ENCODE measurements at regions not wholly inside any gene's neighbourhood (a gene's known extent, or its start where the extent isn't known, plus 50 kb on each side); places are given as distances from the start of the nearest gene placed in this dataset.
"Not testable (repeated sequence)": the region's sequence is repeated elsewhere in the genome, so short reads cannot be mapped to it uniquely, and the experiment has no call there.

- DNase-seq: no peak
These were observed 1107.1 kb upstream of the EPHA6 start for GRCh38 chr3:95707268-95707667.

- no peak for DNase-seq
These were observed 1103.7 kb upstream of the EPHA6 start for GRCh38 chr3:95710684-95711083.

GRCh38 chr3:95711789-95712188 is 1102.6 kb upstream of the EPHA6 start:
- no peak for DNase-seq

GRCh38 chr3:95715128-95715527 is 1099.3 kb upstream of the EPHA6 start:
- DNase-seq: no peak

GRCh38 chr3:95717048-95717447 is 1097.3 kb upstream of the EPHA6 start:
- DNase-seq: no peak

- no peak for DNase-seq
These were observed 1096.2 kb upstream of the EPHA6 start for GRCh38 chr3:95718168-95718567.

GRCh38 chr3:95719481-95719880 is 1094.9 kb upstream of the EPHA6 start:
- no peak for DNase-seq

- no peak for DNase-seq
These were observed 1092.5 kb upstream of the EPHA6 start for GRCh38 chr3:95721938-95722337.

GRCh38 chr3:95725770-95726169 is 1088.6 kb upstream of the EPHA6 start:
- no peak for DNase-seq

- no peak for DNase-seq
These were observed 1082.6 kb upstream of the EPHA6 start for GRCh38 chr3:95731753-95732152.

- DNase-seq: no peak
These were observed 1081.1 kb upstream of the EPHA6 start for GRCh38 chr3:95733336-95733735.

- DNase-seq: no peak
These were observed 1076.3 kb upstream of the EPHA6 start for GRCh38 chr3:95738045-95738444.

GRCh38 chr3:95744896-95745295 is 1069.5 kb upstream of the EPHA6 start:
- DNase-seq: not testable (repeated sequence)

GRCh38 chr3:95750097-95750496 is 1064.3 kb upstream of the EPHA6 start:
- DNase-seq: no peak

- no peak for DNase-seq
These were observed 1062.9 kb upstream of the EPHA6 start for GRCh38 chr3:95751509-95751908.

GRCh38 chr3:95752199-95752598 is 1062.2 kb upstream of the EPHA6 start:
- no peak for DNase-seq

- no peak for DNase-seq
These were observed 1055.7 kb upstream of the EPHA6 start for GRCh38 chr3:95758707-95759106.

GRCh38 chr3:95759614-95760301 is 1054.6 kb upstream of the EPHA6 start:
- no peak for DNase-seq

- no peak for DNase-seq
These were observed 1038.8 kb upstream of the EPHA6 start for GRCh38 chr3:95775486-95776094.

GRCh38 chr3:95781598-95781997 is 1032.8 kb upstream of the EPHA6 start:
- no peak for DNase-seq

- no peak for DNase-seq
These were observed 1025.3 kb upstream of the EPHA6 start for GRCh38 chr3:95789111-95789510.

- DNase-seq: no peak
These were observed 1017.3 kb upstream of the EPHA6 start for GRCh38 chr3:95797081-95797480.

GRCh38 chr3:95798628-95799027 is 1015.8 kb upstream of the EPHA6 start:
- no peak for DNase-seq

- DNase-seq: no peak
These were observed 1003.9 kb upstream of the EPHA6 start for GRCh38 chr3:95810462-95810861.

GRCh38 chr3:95813244-95813643 is 1001.1 kb upstream of the EPHA6 start:
- no peak for DNase-seq
